ENCODE measurements at regions not wholly inside any gene's neighbourhood (a gene's known extent, or its start where the extent isn't known, plus 50 kb on each side); places are given as distances from the start of the nearest gene placed in this dataset.
A peak's percentile ranks its signal among the peaks of the same experiment; 100 is the strongest.

GRCh38 chr10:36236931-36237330 lies 594.8 kb upstream of the FZD8 start:
- no peak overlapping the region for H3K9ac ChIP-seq
- no peak overlapping the region for H3K4me2 ChIP-seq
- peaks cover 6 to 19% (median 11%) of the 10 kb centered on the region in 11 experiments; a peak in 15 of 22 replicates for H3K9me3 ChIP-seq (replicated peaks in 1 of 11)
- H3K36me3 ChIP-seq: no peaks in the 10 kb centered on the region
- H3K27me3 ChIP-seq: no peaks in the 10 kb centered on the region
- H3K4me1 ChIP-seq: no peaks in the 10 kb centered on the region
- H3K4me3 ChIP-seq: no peak overlapping the region
- TF ChIP-seq Cebpa-rat (IDR thresholded peaks at IDR 0.05): no peak
- no peak overlapping the region for H3K27ac ChIP-seq
- H4K20me1 ChIP-seq: no peaks in the 10 kb centered on the region

- Histone ChIP-seq H3K27me3 (no peaks in the 10 kb centered on the region), H3K4me3 (no peak overlapping the region), H3K27ac (no peak overlapping the region), H3K4me1 (no peaks in the 10 kb centered on the region), H4K20me1 (no peaks in the 10 kb centered on the region), H3K4me2 (no peak overlapping the region), H3K36me3 (no peaks in the 10 kb centered on the region), H3K9me3 (replicated peaks in 1 of 11) (peaks cover 6 to 21% (median 11%) of the 10 kb centered on the region in 11 experiments; a peak in 15 of 22 replicates), H3K9ac (no peak overlapping the region)
- no peak for TF ChIP-seq Cebpa-rat (IDR thresholded peaks at IDR 0.05)
Measured at GRCh38 chr10:36236341-36236740, 594.2 kb upstream of the FZD8 start.

GRCh38 chr10:36232935-36233334 lies 590.8 kb upstream of the FZD8 start:
- Histone ChIP-seq H4K20me1 (no peaks in the 10 kb centered on the region), H3K4me2 (no peak overlapping the region), H3K36me3 (no peaks in the 10 kb centered on the region), H3K9me3 (replicated peaks in 1 of 11) (peaks cover 0 to 9% (median 0%) of the 10 kb centered on the region in 11 experiments; a peak in 1 of 22 replicates), H3K4me3 (no peak overlapping the region), H3K27me3 (no peaks in the 10 kb centered on the region), H3K27ac (no peak overlapping the region), H3K9ac (no peak overlapping the region), H3K4me1 (no peaks in the 10 kb centered on the region)
- TF ChIP-seq Cebpa-rat (IDR thresholded peaks at IDR 0.05): no peak

- H3K4me1 ChIP-seq: no peaks in the 10 kb centered on the region
- no peaks in the 10 kb centered on the region for H4K20me1 ChIP-seq
- no peaks in the 10 kb centered on the region for H3K9me3 ChIP-seq (replicated peaks in 1 of 11)
- H3K9ac ChIP-seq: no peak overlapping the region
- no peak overlapping the region for H3K4me3 ChIP-seq
- no peaks in the 10 kb centered on the region for H3K36me3 ChIP-seq
- H3K4me2 ChIP-seq: no peak overlapping the region
- no peak overlapping the region for H3K27ac ChIP-seq
- no peaks in the 10 kb centered on the region for H3K27me3 ChIP-seq
- TF ChIP-seq Cebpa-rat (IDR thresholded peaks at IDR 0.05): 0 out of 22 replicates have a peak, but pooled peaks of 1 of the 11 experiments have one; percentile 8
Measured at GRCh38 chr10:36224431-36224985, 582.4 kb upstream of the FZD8 start.

GRCh38 chr10:36221101-36221500 lies 579.0 kb upstream of the FZD8 start:
- H3K27ac ChIP-seq: no peak overlapping the region
- no peak for TF ChIP-seq Cebpa-rat (IDR thresholded peaks at IDR 0.05)
- no peak overlapping the region for H3K4me2 ChIP-seq
- H3K27me3 ChIP-seq: no peaks in the 10 kb centered on the region
- no peaks in the 10 kb centered on the region for H4K20me1 ChIP-seq
- H3K4me1 ChIP-seq: no peaks in the 10 kb centered on the region
- H3K9me3 ChIP-seq (replicated peaks in 1 of 11): no peaks in the 10 kb centered on the region
- no peak overlapping the region for H3K4me3 ChIP-seq
- no peak overlapping the region for H3K9ac ChIP-seq
- no peaks in the 10 kb centered on the region for H3K36me3 ChIP-seq

- Histone ChIP-seq H3K27me3 (no peaks in the 10 kb centered on the region), H3K36me3 (no peaks in the 10 kb centered on the region), H3K4me3 (no peak overlapping the region), H3K9me3 (replicated peaks in 1 of 11) (no peaks in the 10 kb centered on the region), H4K20me1 (no peaks in the 10 kb centered on the region), H3K27ac (no peak overlapping the region), H3K4me2 (no peak overlapping the region), H3K4me1 (no peaks in the 10 kb centered on the region), H3K9ac (no peak overlapping the region)
- TF ChIP-seq Cebpa-rat (IDR thresholded peaks at IDR 0.05): no peak
Measured at GRCh38 chr10:36220151-36220550, 578.1 kb upstream of the FZD8 start.

- H3K36me3 ChIP-seq: no peaks in the 10 kb centered on the region
- H4K20me1 ChIP-seq: no peaks in the 10 kb centered on the region
- no peaks in the 10 kb centered on the region for H3K9me3 ChIP-seq (replicated peaks in 1 of 11)
- no peak overlapping the region for H3K9ac ChIP-seq
- H3K27me3 ChIP-seq: no peaks in the 10 kb centered on the region
- H3K4me1 ChIP-seq: no peaks in the 10 kb centered on the region
- no peak overlapping the region for H3K4me3 ChIP-seq
- H3K27ac ChIP-seq: no peak overlapping the region
- H3K4me2 ChIP-seq: no peak overlapping the region
- no peak for TF ChIP-seq Cebpa-rat (IDR thresholded peaks at IDR 0.05)
Measured at GRCh38 chr10:36211856-36212255, 569.8 kb upstream of the FZD8 start.

- Histone ChIP-seq H3K9ac (no peak overlapping the region), H3K9me3 (replicated peaks in 1 of 11) (no peaks in the 10 kb centered on the region), H3K36me3 (no peaks in the 10 kb centered on the region), H3K4me3 (no peak overlapping the region), H3K27ac (no peak overlapping the region), H3K4me1 (no peaks in the 10 kb centered on the region), H3K4me2 (no peak overlapping the region), H3K27me3 (no peaks in the 10 kb centered on the region), H4K20me1 (no peaks in the 10 kb centered on the region)
- TF ChIP-seq Cebpa-rat (IDR thresholded peaks at IDR 0.05): no peak
Measured at GRCh38 chr10:36209480-36209879, 567.4 kb upstream of the FZD8 start.

- H3K27ac ChIP-seq: no peak overlapping the region
- no peak overlapping the region for H3K4me3 ChIP-seq
- H3K9me3 ChIP-seq (replicated peaks in 1 of 11): peaks cover 0 to 8% (median 0%) of the 10 kb centered on the region in 11 experiments; a peak in 6 of 22 replicates
- no peak for TF ChIP-seq Cebpa-rat (IDR thresholded peaks at IDR 0.05)
- H3K27me3 ChIP-seq: no peaks in the 10 kb centered on the region
- no peaks in the 10 kb centered on the region for H3K4me1 ChIP-seq
- H3K9ac ChIP-seq: no peak overlapping the region
- no peaks in the 10 kb centered on the region for H3K36me3 ChIP-seq
- no peaks in the 10 kb centered on the region for H4K20me1 ChIP-seq
- H3K4me2 ChIP-seq: no peak overlapping the region
Measured at GRCh38 chr10:36202881-36203280, 560.8 kb upstream of the FZD8 start.

- TF ChIP-seq Cebpa-rat (IDR thresholded peaks at IDR 0.05): no peak
- Histone ChIP-seq H3K9me3 (replicated peaks in 1 of 11) (peaks cover 0 to 17% (median 0%) of the 10 kb centered on the region in 11 experiments; a peak in 7 of 22 replicates), H3K36me3 (no peaks in the 10 kb centered on the region), H3K27me3 (no peaks in the 10 kb centered on the region), H3K4me2 (no peak overlapping the region), H3K27ac (no peak overlapping the region), H3K4me3 (no peak overlapping the region), H4K20me1 (no peaks in the 10 kb centered on the region), H3K4me1 (no peaks in the 10 kb centered on the region), H3K9ac (no peak overlapping the region)
Measured at GRCh38 chr10:36200577-36200976, 558.5 kb upstream of the FZD8 start.

Measured in BLaER1 treated with 17β-estradiol and CSF1 and Interleukin-3, amounts not matched to agents 10 nM and 100 nM (cell line).